Left kidney (tissue), 1 donor: ENCODE measurements at regions not wholly inside any gene's neighbourhood (a gene's known extent, or its start where the extent isn't known, plus 50 kb on each side); places are given as distances from the start of the nearest gene placed in this dataset.
A peak's percentile ranks its signal among the peaks of the same experiment; 100 is the strongest.
"Not testable (repeated sequence)": the region's sequence is repeated elsewhere in the genome, so short reads cannot be mapped to it uniquely, and the experiment has no call there.

Experiments used
- DNase-seq: peaks from one replicate; pipeline ENCODE4 v3.0.0-alpha.2; 2013

DNA sequence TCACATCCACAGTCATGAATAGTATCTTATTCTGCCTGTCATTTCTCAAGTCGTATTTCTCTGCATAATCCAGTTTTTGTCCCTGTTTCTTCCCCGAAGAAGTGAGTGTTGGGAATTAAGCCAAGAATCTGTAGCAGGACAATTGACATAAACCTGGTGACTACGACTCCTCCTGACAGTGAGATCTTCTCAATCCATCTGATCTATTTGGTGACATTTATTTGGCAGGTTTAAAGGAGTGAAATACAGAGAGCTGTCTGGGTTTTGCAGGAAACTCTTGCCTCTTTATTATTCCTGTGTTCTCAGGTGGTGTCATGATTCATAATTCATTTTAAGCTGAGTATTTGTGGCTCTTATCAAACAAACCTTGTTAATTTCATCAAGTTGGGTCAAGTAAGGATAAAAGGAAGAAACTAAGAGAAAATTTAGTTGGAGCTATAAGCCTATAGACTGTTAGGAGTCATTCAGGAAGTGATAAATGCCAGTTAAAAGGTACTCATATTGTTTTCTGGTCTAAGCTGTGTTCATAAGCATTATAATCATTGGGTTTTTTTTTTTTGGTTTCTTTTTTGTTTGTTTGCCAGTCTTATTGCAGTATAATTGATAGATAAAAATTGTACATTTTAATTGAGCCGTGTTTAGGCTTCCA lies 95.9 kb upstream of the PCSK1 start:
- no peak for DNase-seq

DNA sequence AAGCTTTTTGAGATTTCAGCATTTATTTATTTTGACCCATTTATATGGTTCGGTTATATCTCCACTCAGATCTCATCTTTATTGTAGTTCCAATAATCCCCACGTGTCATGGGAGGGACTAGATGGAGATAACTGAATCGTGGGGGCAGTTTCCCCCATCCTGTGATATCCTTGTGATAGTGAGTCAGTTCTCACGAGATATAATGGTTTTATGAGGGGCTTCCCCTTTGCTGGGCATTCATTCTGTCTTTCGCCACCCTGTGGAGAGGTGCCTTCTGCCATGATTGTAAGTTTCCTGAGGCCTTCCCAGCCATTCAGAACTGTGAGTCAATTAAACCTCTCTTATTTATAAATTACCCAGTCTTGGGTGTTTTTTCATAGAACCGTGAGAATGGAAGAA lies 96.5 kb upstream of the PCSK1 start:
- no peak for DNase-seq

DNA sequence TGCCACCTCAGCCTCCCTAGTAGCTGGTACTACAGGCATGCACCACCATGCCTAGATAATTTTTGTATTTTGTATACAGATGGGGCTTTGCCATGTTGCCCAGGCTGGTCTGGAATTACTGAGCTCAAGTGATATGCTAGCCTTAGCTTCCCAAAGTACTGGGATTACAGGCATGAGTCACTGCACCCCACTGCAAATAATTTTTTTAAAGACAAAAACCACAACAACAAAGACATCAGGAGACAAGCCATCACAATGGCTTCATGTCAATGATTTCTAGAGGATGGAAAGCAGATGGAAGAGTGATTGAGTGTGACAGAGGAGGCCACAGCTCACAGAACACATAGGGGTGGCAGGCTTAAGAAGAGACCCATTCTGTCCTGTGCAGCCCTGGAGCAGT lies 97.9 kb upstream of the PCSK1 start:
- no peak for DNase-seq

DNA sequence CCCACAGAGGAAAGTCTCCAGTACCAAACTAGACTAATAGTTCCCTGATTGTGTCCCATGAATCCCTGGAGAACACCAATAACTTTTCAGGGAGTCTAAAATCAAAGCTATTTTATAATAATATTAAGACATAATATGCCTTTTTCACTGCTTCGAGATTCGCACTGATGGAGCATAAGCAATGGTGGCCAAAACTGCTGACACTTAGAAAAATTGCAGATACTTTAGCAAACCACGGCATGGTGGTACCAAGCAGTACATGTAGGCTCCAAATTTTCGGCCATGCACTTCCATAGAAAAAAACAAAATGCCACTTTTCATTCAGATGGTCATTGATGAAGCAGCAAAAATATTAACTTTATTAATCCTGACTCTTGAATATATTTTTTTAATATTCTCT lies 100.3 kb upstream of the PCSK1 start:
- no peak for DNase-seq

DNA sequence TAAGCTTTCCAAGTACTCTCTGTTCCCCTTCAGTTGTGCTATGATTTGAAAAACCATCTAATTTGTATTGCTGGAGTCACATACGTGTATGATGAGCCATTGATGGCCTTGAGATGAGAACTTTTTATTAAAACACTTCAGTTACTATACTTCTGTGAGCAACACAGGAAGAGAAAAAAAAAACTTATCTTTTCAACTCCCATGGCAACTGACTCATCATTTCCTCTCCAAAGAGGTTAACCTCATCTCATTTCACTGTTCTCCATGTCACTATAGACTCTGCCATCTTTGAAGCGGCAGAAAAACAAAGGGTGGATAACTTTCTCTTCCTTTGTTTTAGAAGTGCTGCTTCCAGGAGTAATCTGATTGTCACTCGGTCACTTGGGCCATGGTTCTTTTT lies 104.3 kb upstream of the PCSK1 start:
- DNase-seq, result no peak

DNA sequence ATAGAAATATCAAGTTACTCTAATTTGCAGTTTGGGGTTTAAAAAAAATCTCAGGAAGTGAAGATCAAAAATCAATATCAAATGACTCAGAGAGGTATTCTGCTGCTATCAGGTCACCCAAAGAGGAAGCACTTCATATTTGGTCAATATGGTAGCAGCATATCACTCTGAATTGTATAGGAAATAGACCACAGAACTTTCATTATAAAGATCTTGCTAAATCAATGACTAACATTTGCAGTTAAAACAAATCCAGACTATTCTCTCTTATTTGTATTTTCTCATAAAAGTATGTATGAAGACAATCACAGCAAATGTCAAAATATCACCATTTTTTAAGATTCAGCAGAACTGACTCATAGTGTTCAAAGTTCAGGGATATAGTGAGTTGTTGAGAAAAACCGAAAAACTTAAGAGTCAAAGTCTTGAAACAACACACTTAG lies 105.8 kb upstream of the PCSK1 start:
- DNase-seq, result no peak

DNA sequence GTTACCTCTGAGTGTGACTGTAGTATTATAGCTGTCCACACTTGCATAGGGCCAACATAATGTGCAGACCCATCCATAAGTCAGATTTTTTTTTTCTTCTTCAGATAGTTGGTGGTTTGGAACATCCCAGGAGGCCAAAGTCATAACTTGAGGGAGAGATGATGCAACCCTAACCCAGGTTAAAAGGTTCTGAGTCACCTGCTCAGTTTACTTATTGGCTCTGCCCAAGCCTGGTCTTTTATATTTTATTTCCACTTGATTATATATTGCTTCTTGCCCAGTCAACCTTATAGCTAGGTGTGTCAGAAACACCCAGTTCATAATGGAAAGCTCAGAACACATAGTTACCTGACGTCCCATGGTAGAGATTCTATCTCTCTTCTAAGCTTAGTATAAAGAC lies 113.1 kb upstream of the PCSK1 start:
- DNase-seq, result no peak

DNA sequence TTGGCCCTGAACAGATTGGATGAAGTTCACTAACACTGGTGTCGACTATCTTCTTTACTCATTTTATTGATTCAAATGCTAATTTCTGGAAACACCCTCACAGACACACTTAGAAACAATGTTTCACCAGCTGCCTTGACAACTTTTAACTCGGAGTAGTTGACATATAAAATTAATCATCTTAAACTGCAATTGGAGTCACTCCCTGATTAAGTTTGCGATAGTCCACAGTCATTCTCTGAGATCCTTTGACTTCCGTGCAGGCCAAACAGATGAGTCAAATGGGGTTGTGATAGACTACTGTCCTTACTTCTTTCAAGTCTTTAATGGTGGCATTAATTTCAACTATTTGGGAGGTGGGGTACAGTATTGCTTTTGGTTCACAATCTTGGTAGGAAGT lies 114.4 kb upstream of the PCSK1 start:
- DNase-seq, result no peak

DNA sequence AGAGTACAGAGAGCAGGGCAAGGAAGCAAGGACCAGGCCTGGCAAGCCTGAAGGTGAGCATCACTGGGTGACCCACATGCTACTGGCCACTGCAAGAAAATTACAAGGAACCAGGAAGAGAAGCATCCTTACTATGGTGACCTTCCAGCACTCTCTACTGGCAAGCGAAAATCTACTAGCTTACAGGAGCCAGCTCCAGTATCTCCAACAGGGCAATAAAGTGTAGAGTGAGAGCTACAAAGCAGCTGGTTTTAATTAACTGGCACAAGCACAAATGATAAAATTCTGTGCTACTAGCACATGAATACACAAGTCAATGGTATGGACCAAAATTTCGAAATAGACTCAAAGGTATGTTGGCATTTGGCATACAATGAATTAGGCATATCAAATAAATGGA lies 113.3 kb upstream of the CAST start:
- DNase-seq, result no peak

DNA sequence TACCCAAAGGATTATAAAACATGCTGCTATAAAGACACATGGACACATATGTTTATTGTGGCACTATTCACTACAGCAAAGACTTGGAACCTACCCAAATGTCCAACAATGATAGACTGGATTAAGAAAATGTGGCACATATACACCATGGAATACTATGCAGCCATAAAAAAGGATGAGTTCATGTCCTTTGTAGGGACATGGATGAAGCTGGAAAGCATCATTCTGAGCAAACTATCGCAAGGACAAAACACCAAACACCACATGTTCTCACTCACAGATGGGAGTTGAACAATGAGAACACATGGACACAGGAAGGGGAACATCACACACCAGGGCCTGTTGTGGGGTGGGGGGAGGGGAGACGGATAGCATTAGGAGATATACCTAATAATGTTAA lies 101.3 kb upstream of the CAST start:
- not testable (repeated sequence) for DNase-seq

DNA sequence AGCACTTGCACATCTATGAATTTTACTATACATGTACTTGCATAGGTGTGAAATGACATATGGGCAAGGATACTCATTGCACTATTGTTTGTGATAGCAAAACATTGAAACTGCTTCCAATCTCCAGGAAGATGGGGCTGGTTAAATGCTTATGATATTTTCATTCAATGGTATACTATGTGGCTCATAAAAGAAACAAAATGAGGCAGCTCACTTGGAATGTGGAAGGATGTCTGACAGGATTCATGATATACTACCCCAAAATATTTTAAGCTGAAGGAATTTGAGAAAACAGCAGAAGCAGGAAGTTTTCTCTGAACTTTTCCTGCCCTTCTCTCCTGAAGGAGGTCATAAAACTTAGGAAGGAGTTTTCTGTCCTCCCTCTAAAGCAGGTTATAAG lies 99.6 kb upstream of the CAST start:
- DNase-seq, result no peak

DNA sequence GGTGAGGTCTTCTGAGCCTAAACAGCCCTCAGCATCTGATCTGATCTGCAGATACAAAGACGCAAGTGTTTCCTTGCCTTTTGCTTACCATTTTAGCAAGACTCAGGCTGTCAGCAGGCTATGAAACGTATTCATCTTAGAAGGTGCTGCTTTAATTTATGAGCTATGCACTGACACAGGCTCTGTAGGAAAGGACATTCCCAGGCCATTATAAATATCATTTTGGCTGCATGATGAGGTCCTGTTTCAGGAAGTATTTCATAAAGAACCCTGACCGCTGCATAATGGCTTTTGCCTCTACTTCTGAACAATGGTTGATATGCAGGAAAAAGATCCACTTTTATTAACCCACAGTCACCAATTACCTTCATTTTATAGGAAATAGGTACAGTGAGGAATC lies 98.4 kb upstream of the CAST start:
- DNase-seq, result no peak

DNA sequence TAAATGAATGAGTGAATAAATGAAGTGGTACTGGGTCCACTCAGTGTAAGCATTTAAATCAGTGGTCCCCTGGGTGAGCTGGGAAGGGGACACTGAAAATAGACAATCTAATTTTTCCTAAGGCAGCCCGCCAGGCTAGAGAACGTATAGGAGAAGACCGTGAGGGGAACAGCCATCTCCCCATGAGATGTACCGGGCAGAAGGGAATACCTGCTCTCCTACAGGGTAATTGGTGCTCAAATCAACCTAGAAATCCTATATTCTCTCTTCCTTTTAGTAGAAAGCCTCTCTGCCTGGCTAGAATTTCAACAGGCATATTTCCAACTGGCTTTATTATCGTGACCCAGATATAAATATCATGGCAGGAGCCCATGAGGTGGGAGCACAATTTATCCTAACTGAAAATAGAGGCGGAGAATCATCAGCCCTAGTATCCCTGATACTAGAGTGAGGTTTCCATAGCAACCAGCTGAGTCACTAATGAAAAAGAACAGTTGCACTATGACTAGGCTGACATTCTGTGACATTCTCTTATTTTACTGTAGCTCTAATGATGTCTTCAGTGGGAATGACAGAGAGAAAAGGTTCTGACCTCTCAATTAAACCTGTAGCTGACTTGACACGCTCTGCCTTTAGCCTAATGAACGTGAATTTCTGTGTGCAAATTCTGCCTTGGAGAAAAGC lies 96.5 kb upstream of the CAST start:
- DNase-seq, result no peak

DNA sequence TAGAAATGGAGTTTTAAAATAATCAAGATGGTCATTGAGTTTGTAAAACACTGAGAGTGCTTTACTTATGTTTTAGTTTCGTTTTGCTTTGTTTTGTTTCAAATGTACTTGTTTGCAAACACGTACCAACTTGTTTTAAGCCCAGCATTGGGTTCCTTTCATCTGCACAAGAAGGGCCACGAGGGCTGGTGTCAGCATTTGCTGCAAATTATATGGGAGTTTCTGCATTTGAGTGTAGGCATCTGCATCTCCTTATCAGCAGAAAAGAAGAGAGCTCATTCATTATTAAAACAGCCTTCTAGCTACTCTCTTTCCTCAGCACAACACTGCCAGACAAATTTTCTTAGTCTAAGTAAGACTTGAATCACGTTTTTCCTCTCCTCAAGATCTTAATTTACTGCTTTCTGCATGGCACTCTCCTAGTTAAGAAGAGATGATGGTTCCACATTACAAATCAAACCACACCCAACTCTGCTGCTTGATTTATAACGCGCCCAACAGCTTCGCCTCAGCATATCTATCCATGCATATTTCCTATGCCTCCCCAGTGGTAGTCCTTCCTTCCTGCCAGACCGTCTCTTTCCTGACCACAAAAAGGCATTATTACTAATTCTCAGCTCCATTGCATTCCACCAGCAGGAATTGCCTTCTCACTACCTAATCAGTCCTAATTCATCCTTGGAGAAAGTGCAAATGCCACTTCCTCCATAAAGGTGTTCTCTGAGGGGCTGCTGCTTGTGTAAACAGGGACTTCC lies 95.2 kb upstream of the CAST start:
- DNase-seq, result no peak

DNA sequence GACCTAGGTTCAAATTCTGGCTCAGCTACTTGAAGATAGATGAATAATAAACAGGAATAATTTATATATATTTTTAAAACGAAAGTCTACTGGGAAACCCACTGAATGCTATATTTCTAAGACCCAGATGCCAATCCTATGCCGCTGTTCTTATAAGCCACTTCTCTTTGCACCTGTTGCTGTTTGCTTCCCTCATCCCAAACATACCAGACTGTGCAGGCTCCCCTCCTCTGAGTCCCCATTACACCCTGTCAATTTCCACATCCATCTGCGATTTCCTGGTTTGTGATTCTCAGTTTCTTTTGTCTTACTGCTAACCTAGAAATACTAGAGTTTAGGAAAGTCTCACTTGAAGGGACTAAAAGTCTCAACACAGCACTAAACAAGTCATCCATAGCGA lies 92.8 kb upstream of the CAST start:
- DNase-seq, result no peak

DNA sequence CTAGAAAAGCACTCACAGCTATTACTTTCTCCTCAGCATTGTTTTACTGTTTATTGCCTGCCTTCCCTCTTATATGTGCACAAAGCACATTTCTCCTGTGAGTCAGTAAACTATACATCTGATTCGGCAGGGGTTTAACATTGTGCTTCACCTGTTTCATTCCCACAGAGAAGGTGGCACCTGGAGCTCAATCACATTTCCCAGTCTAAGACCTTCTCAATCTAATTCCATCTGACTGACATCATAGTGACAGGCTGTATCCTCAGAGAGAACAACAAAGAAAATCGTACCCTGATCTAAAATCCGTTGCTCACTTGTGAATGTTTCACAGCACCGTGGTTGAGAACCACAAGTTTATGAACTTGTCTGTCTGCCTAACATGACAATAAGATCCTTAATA lies 92.4 kb upstream of the CAST start:
- no peak for DNase-seq

DNA sequence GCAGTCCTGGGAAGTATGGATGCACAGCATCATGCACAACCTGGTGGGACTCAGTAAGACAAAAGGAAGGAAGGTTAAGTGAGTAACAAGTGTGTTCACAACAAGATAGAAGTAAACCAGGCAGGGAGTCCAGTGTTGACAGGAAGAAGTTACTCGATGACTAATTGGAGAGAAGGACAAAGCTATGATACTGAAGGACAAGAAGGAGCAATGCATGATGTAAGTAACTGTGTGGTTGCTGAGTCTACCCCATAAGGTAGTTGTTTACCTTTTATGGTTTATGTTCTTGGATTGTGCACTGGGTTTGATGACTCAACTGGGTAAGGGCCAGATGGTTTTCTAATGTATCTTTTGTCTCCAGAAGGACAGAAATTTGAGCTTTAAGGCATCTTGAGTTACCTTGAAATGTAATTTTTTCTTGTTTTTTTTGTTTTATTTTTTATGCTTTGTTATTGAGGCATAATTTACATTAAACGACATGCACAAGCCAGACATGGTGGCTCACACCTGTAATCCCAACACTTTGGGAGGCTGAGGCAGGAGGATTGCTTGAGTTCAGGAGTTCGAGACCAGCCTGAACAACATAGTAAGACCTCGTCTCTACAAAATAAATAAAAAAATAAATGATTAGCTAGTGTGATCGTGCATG lies 89.2 kb upstream of the CAST start:
- DNase-seq, result no peak

DNA sequence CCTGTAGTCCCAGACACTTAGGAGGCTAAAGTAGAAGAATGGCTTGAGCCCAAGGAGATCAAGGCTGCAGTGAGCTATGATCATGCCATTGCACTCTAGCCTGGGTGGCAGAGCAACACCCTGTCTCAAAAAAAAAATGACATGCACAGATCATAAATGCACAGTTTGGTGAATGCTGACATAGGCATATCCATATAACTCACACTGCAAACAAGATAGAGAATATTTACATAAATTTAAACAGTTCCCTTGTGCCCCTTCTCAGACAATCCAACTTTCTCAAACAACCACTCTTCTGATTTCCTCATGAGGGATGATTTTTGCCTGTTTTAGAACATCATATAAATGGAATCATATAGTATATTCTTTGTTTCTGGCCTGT lies 88.7 kb upstream of the CAST start:
- no peak for DNase-seq

DNA sequence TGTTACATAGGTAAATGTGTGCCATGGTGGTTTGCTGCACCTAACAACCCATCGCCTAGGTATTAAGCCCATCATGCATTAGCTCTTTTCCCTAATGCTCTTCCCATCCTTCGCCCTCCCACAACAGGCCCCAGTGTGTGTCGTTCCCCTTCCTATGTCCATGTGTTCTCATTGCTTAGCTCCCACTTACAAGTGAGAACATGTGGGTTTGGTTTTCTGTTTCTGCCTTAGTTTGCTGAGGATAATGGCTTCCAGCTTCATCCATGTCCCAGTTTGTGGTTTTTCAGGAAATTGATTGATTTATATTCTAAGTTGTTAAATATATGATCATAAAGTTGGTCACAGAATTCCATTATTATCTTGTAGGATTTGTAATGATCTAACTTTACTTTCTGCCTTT lies 85.3 kb upstream of the CAST start:
- DNase-seq, result no peak

DNA sequence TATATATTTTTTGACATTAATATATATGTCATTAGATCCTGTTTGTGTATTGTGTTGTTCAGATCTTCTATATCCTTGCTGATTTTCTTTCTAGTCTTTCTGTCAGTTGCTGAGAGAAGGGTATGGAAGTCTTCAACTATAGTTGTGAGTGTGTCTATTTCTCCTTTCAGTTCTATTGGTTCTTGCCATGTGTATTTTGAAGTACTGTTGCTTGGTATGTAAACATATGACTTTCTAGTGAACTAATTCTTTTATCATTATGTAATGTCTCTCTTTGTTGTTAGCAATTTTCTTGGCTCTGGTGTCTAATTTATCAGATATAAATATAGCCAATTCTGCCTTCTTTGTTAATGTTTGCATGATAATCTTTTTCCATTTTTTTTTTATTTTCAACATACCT lies 84.3 kb upstream of the CAST start:
- no peak for DNase-seq

DNA sequence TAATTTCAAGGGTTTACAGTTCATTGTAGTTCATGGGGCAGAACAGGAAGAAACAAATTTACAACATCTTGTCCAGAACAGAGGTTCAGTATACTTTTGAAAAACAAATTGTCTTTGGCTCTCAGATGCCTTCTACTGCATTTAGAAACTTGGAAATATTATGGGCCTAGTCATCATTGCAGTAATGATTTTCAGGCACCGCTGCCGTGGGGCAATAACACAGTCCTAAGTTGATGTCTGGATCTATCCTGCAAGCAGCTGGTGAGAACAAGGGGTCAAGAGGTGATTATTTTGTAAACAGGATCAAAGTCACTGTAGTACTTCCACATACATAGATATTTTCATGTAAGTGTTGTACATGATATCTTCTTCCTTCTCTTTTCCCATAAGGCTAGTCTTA lies 82.5 kb upstream of the CAST start:
- DNase-seq, result no peak

DNA sequence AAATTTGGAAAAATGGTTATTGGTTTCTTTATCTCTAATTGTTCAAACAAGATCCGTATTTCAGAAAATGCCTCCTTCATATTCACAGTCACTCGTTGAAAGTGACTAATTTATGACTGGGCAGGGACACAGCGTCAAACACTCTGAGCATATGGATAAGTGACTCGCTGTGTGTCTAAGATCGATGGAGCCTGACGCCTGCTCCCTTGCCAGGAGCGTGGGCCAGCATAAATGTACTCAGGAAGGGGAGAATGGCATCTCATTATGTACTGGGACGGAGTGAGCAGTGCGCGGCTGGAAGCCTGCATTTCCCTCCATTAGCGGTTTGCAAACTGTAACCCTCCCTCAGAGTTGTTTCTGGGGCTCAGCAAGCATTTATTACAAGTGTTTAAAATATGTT lies 79.8 kb upstream of the CAST start:
- peak; percentile 50 for DNase-seq

DNA sequence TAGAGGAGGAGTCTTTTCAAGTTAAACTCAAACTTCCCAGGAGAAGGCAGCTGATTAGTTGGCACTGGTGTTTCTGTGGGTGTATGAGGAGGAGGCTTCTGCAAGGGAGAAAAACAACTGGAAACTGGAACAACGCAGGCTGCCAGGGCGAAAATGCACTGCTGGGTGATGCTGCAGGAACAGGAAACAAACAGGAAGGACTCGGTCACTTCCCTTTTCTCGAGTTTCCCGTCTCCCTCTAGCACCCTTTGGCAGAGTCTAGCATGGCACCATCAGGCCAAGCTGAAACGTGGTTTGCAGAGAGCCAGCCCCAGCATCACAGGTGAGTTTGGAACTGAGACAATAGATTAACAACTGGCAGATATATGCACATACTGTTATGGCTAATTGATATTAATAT lies 77.5 kb upstream of the CAST start:
- DNase-seq, result no peak
